ENCODE measurements at regions not wholly inside any gene's neighbourhood (a gene's known extent, or its start where the extent isn't known, plus 50 kb on each side); places are given as distances from the start of the nearest gene placed in this dataset.

DNA sequence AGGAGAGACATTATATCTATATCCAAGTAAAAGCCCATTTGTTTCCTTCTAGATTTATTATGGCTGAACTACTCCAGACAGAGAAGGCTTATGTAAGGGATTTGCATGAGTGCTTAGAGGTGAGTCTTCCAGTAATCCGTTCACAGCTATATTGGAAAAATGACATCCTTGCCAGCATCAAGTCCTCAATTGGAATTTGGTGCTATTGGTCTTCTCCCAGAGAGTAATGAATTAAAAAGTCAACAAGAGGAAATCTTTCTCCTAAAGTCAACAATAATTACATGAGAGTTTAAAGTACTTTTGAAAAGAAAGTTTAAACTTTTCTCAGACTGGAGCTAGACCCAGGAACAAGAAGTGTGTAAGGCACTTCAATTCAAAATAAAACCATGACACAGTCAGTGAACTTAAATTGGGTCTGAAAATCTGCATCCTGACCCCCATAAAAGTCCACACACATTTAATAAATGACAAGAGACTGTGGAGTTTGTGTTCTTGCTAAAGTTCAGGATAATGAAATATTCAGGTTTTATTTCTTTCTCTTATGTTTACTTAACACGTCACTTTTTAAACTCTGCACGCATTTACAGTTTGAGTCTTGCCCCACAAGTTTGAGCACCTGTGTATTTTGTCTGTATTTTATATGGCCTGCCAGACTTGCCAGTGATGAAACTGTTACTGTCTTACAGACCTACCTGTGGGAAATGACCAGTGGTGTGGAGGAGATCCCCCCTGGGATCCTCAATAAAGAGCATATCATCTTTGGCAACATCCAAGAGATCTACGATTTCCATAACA, 268.2 kb upstream of the UMPS start:
- TF ChIP-seq POLR2A (IDR thresholded peaks at IDR 0.05; ENCODE audit: insufficient read depth in 1 of 2, low read depth in 2 of 2, low read length in 2 of 2): no peak
- TF ChIP-seq, protein P1, sequence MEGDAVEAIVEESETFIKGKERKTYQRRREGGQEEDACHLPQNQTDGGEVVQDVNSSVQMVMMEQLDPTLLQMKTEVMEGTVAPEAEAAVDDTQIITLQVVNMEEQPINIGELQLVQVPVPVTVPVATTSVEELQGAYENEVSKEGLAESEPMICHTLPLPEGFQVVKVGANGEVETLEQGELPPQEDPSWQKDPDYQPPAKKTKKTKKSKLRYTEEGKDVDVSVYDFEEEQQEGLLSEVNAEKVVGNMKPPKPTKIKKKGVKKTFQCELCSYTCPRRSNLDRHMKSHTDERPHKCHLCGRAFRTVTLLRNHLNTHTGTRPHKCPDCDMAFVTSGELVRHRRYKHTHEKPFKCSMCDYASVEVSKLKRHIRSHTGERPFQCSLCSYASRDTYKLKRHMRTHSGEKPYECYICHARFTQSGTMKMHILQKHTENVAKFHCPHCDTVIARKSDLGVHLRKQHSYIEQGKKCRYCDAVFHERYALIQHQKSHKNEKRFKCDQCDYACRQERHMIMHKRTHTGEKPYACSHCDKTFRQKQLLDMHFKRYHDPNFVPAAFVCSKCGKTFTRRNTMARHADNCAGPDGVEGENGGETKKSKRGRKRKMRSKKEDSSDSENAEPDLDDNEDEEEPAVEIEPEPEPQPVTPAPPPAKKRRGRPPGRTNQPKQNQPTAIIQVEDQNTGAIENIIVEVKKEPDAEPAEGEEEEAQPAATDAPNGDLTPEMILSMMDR (CRISPR knock-in tag; IDR thresholded peaks at IDR 0.05): no peak
- TF ChIP-seq PRMT3 (CRISPR knock-in tag; IDR thresholded peaks at IDR 0.05; ENCODE audit: borderline replicate concordance, low read depth): no peak

All from HepG2 (cell line).